Spleen (tissue), 11 donors: ENCODE measurements at regions not wholly inside any gene's neighbourhood (a gene's known extent, or its start where the extent isn't known, plus 50 kb on each side); places are given as distances from the start of the nearest gene placed in this dataset.

Experiments
- DNase-seq: peaks from one replicate; pipeline ENCODE4 v3.0.0-alpha.2; 2020
- H3K27ac ChIP-seq, 8 donors: fragments of 200-600 bp; sonication (generic) in 7 of 8; 1 replicate in 4 of 8; 2 replicates in 4 of 8; pipeline versions ENCODE4 v1.5.0 to v1.8.0; 2016 to 2021; ENCODE audit warnings: inconsistent platforms in 4 of 8, mild to moderate bottlenecking in 4 of 8, moderate library complexity in 1 of 8
- H3K27me3 ChIP-seq, 7 donors: fragments of 200-600 bp; sonication (generic) in 6 of 7; replicated peaks in 1 of 7; 1 replicate in 4 of 7; 2 replicates in 3 of 7; pipeline versions ENCODE4 v1.5.0 to v1.8.0; 2016 to 2021; ENCODE audit warnings: inconsistent platforms in 3 of 7, mild to moderate bottlenecking in 1 of 7
- H3K36me3 ChIP-seq, 6 donors: fragments of 200-600 bp; sonication (generic) in 5 of 6; 1 replicate in 4 of 6; 2 replicates in 2 of 6; pipeline versions ENCODE4 v1.5.0 to v1.8.0; 2016 to 2021; ENCODE audit warnings: inconsistent platforms in 2 of 6
- H3K4me1 ChIP-seq, 6 donors: fragments of 200-600 bp; sonication (generic) in 5 of 6; 1 replicate in 3 of 6; 2 replicates in 3 of 6; pipeline versions ENCODE4 v1.5.0 to v1.8.0; 2016 to 2021; ENCODE audit warnings: inconsistent platforms in 3 of 6
- H3K4me3 ChIP-seq, 8 donors: fragments of 200-600 bp; sonication (generic) in 7 of 8; 1 replicate in 4 of 8; 2 replicates in 4 of 8; pipeline versions ENCODE4 v1.5.0 to v1.8.0; 2016 to 2021; ENCODE audit warnings: inconsistent platforms in 4 of 8, mild to moderate bottlenecking in 4 of 8, moderate library complexity in 2 of 8
- H3K9me3 ChIP-seq, 8 donors: fragments of 200-600 bp; sonication (generic) in 7 of 8; 1 replicate in 4 of 8; 2 replicates in 4 of 8; pipeline versions ENCODE4 v1.5.0 to v1.8.0; 2016 to 2021; ENCODE audit warnings: inconsistent platforms in 4 of 8
- CTCF ChIP-seq, 11 experiments: fragments of 200-600 bp in 7 of 11; fragments of 450-650 bp in 4 of 11; sonication (generic) in 4 of 11; IDR thresholded peaks in 8 of 11; conservative IDR thresholded peaks in 3 of 11; 1 replicate in 7 of 11; 2 replicates in 4 of 11; pipeline versions ENCODE4 v1.4.0 to v1.8.0; 2016 to 2021; ENCODE audit warnings: antibody characterized with exemption in 11 of 11, inconsistent platforms in 4 of 11, mild to moderate bottlenecking in 1 of 11
- POLR2A ChIP-seq, 3 donors: fragments of 450-650 bp; IDR thresholded peaks; one replicate each; pipeline ENCODE4 v1.5.1; 2017; ENCODE audit warnings: antibody characterized with exemption in 3 of 3, mild to moderate bottlenecking in 1 of 3
- POLR2AphosphoS5 ChIP-seq, 3 donors: sonication (generic); formaldehyde crosslinking; IDR thresholded peaks; one replicate each; pipeline ENCODE4 v1.5.1; 2017; ENCODE audit warnings: antibody characterized with exemption in 3 of 3
- WGBS, 5 donors: extraction: QIAGEN DNeasy Blood & Tissue Kit in 3 of 5; methylation state at CpG; one replicate each; pipeline versions ENCODE4 v1.1.5 to v1.1.7; 2013 to 2018; 5-methylcytosine and 5-hydroxymethylcytosine counted together
- intact Hi-C: fragments of 100-400 bp; cut with DNase I; formaldehyde crosslinking; loops from one replicate; pipeline ENCODE4 v1.15.0; 2023; ENCODE audit warnings: low total_unique reads
- donor health status: healthy with polysubstance abuse.
- donor health status: DM: no; HTN: no; CAD: no; lungs with moderate emphysema.
- donor health status: DM: no; HTN: no; CAD: no.
- donor health status: Bipolar disorder and iron deficiency.
- donor health status: healthy.
- donor health status: DM: no; HTN: no; CAD: no.
- donor health status: DM: yes; HTN: yes; CAD: no.

- DNase-seq, result no peak
- H3K36me3 ChIP-seq, result no peaks in the 10 kb centered on the region
- intact Hi-C loops, result no loop called here
- H3K27ac ChIP-seq, result no peak overlapping the region
- no peaks in the 10 kb centered on the region for H3K27me3 ChIP-seq
- TF ChIP-seq CTCF (IDR thresholded peaks at IDR 0.05 in 8 of 11, conservative IDR thresholded peaks at IDR 0.05 in 3 of 11) (no peak), POLR2AphosphoS5 (IDR thresholded peaks at IDR 0.05) (no peak), POLR2A (IDR thresholded peaks at IDR 0.05) (no peak)
- no peaks in the 10 kb centered on the region for H3K4me1 ChIP-seq
- no peak overlapping the region for H3K4me3 ChIP-seq
- H3K9me3 ChIP-seq, result peaks cover 0 to 17% (median 0%) of the 10 kb centered on the region in 8 donors
- 63 to 76% (median 67%) methylated on average over 1 of the region's 1 CpG for WGBS, 5 donors
These were observed 718.5 kb upstream of the PCDH7 start for GRCh38 chr4:30001628-30002027.

DNA sequence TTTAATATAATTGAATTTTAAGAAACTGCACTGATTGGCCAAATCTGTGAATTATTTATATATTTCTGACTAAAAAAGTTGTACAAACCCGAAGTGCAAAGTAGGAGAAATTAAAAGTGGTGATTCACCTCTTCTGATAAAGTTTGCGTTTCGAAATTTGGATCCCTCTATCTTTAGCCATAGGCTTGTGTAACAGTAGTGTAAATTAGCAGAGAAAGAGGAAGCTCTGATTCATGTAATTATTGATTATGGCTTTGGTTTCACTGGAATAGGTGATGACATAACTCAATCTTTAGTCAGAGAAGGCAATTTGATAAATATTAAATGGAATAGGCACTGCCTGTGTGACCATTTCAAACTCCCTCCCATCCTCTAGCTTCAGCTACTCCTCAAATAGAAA lies 717.8 kb upstream of the PCDH7 start:
- TF ChIP-seq CTCF (IDR thresholded peaks at IDR 0.05 in 8 of 11, conservative IDR thresholded peaks at IDR 0.05 in 3 of 11) (no peak), POLR2AphosphoS5 (IDR thresholded peaks at IDR 0.05) (no peak), POLR2A (IDR thresholded peaks at IDR 0.05) (no peak)
- intact Hi-C loops, result no loop called here
- WGBS, 5 donors, result 76 to 81% (median 79%) methylated on average over 3 of the region's 3 CpGs
- Histone ChIP-seq H3K27me3 (no peaks in the 10 kb centered on the region), H3K4me1 (no peaks in the 10 kb centered on the region), H3K27ac (no peak overlapping the region), H3K4me3 (no peak overlapping the region), H3K36me3 (no peaks in the 10 kb centered on the region), H3K9me3 (peaks cover 0 to 17% (median 0%) of the 10 kb centered on the region in 8 donors)
- no peak for DNase-seq

DNA sequence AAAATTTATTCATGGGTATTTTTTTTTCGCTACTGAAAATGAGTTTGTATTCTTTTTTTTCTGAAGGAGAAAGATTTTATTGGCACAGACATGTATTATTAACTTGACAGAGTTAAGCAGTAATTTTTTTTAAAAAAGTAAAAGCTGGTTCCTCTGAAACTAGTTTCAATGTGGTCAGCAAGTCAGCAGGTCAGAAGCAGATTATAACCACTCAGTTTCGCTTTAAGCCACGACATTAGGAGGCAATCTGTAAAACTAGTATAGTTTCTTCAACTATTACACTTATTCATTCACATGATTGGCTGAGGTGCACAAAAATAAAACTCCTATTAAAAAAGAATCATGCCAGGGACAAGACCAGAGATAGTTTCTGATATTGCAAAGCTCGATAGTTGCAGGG lies 714.2 kb upstream of the PCDH7 start:
- Histone ChIP-seq H3K9me3 (peaks cover 0 to 29% (median 15%) of the 10 kb centered on the region in 8 donors), H3K4me3 (no peak overlapping the region), H3K36me3 (no peaks in the 10 kb centered on the region), H3K27me3 (no peaks in the 10 kb centered on the region), H3K4me1 (no peaks in the 10 kb centered on the region), H3K27ac (no peak overlapping the region)
- intact Hi-C loops, result no loop called here
- WGBS, 5 donors, result 61 to 86% (median 80%) methylated on average over 4 of the region's 4 CpGs
- no peak for DNase-seq
- TF ChIP-seq CTCF (IDR thresholded peaks at IDR 0.05 in 8 of 11, conservative IDR thresholded peaks at IDR 0.05 in 3 of 11), result no peak
- no peak for TF ChIP-seq POLR2A (IDR thresholded peaks at IDR 0.05)
- TF ChIP-seq POLR2AphosphoS5 (IDR thresholded peaks at IDR 0.05), result no peak

GRCh38 chr4:30024526-30024925 lies 695.6 kb upstream of the PCDH7 start:
- no peak for DNase-seq
- no peaks in the 10 kb centered on the region for H3K27me3 ChIP-seq
- H3K36me3 ChIP-seq, result no peaks in the 10 kb centered on the region
- peaks cover 0 to 6% (median 0%) of the 10 kb centered on the region in 8 donors for H3K9me3 ChIP-seq
- WGBS, 5 donors, result 57 to 76% (median 72%) methylated on average over 2 of the region's 2 CpGs
- TF ChIP-seq POLR2A (IDR thresholded peaks at IDR 0.05) (no peak), POLR2AphosphoS5 (IDR thresholded peaks at IDR 0.05) (no peak), CTCF (IDR thresholded peaks at IDR 0.05 in 8 of 11, conservative IDR thresholded peaks at IDR 0.05 in 3 of 11) (no peak)
- intact Hi-C loops, result no loop called here
- H3K4me1 ChIP-seq, result no peaks in the 10 kb centered on the region
- no peak overlapping the region for H3K4me3 ChIP-seq
- no peak overlapping the region for H3K27ac ChIP-seq
